ENCODE measurements at regions not wholly inside any gene's neighbourhood (a gene's known extent, or its start where the extent isn't known, plus 50 kb on each side); places are given as distances from the start of the nearest gene placed in this dataset.

- WGBS (ENCODE audit: low lambda C conversion rate), result 63% methylated on average over 2 of the region's 2 CpGs
- H3K9me3 ChIP-seq, result no peaks in the 10 kb centered on the region
- TF ChIP-seq PBX3 (IDR thresholded peaks at IDR 0.05), result no peak
- no peak overlapping the region for H3K27ac ChIP-seq (ENCODE audit: low read depth in 2 of 2, low read length in 1 of 2)
- H2AFZ ChIP-seq (ENCODE audit: low read depth), result no peak overlapping the region
- no peaks in the 10 kb centered on the region for H3K79me2 ChIP-seq (ENCODE audit: insufficient read depth)
- H3K9me2 ChIP-seq, result no peaks in the 10 kb centered on the region
- POLR2A ChIA-PET, result no interaction called here
- H3K27me3 ChIP-seq (ENCODE audit: insufficient read depth), result no peaks in the 10 kb centered on the region
- no peak for DNase-seq
- H3F3A ChIP-seq (replicated peaks; ENCODE audit: insufficient read depth), result no peaks in the 10 kb centered on the region
- H3K4me1 ChIP-seq (ENCODE audit: control insufficient read depth in 1 of 2, insufficient read depth in 2 of 2, low read depth in 1 of 2, low read length in 1 of 2), result no peaks in the 10 kb centered on the region
- H3K4me3 ChIP-seq (ENCODE audit: low read depth in 2 of 2, low read length in 1 of 2), result no peak overlapping the region
- no peak overlapping the region for H3K4me2 ChIP-seq
- no peaks in the 10 kb centered on the region for H3K36me3 ChIP-seq (replicated peaks in 1 of 2; ENCODE audit: control insufficient read depth in 1 of 2, insufficient read depth in 2 of 2, low read length in 1 of 2)
- CTCF ChIA-PET, result no interaction called here
- no peaks in the 10 kb centered on the region for H4K20me1 ChIP-seq (ENCODE audit: insufficient read depth)
- H3K9ac ChIP-seq, result no peak overlapping the region
Measured at GRCh38 chr14:48874711-48875110, 711.5 kb downstream of the RPS29 start.

- Histone ChIP-seq H3K4me1 (ENCODE audit: control insufficient read depth in 1 of 2, insufficient read depth in 2 of 2, low read depth in 1 of 2, low read length in 1 of 2) (no peaks in the 10 kb centered on the region), H3K9me2 (no peaks in the 10 kb centered on the region), H3K4me3 (ENCODE audit: low read depth in 2 of 2, low read length in 1 of 2) (no peak overlapping the region), H3K4me2 (no peak overlapping the region), H2AFZ (ENCODE audit: low read depth) (no peak overlapping the region), H3K27me3 (ENCODE audit: insufficient read depth) (no peaks in the 10 kb centered on the region), H3K36me3 (replicated peaks in 1 of 2; ENCODE audit: control insufficient read depth in 1 of 2, insufficient read depth in 2 of 2, low read length in 1 of 2) (no peaks in the 10 kb centered on the region), H3K9me3 (no peaks in the 10 kb centered on the region), H3K9ac (no peak overlapping the region), H3F3A (replicated peaks; ENCODE audit: insufficient read depth) (no peaks in the 10 kb centered on the region), H3K79me2 (ENCODE audit: insufficient read depth) (no peaks in the 10 kb centered on the region), H4K20me1 (ENCODE audit: insufficient read depth) (no peaks in the 10 kb centered on the region), H3K27ac (ENCODE audit: low read depth in 2 of 2, low read length in 1 of 2) (no peak overlapping the region)
- 32% methylated on average over 1 of the region's 2 CpGs for WGBS (ENCODE audit: low lambda C conversion rate)
- TF ChIP-seq TEAD4 (IDR thresholded peaks at IDR 0.05; ENCODE audit: borderline replicate concordance, insufficient read depth) (no peak), JUND (IDR thresholded peaks at IDR 0.05) (no peak), YY1 (IDR thresholded peaks at IDR 0.05; ENCODE audit: low read depth) (no peak), GATA2 (CRISPR knock-in tag; IDR thresholded peaks at IDR 0.05) (no peak), TCF12 (IDR thresholded peaks at IDR 0.05) (no peak), RXRA (IDR thresholded peaks at IDR 0.05; ENCODE audit: borderline replicate concordance, low read depth) (no peak), RAD21 (IDR thresholded peaks at IDR 0.05; ENCODE audit: low read length) (no peak), TAF1 (IDR thresholded peaks at IDR 0.05; ENCODE audit: borderline replicate concordance, low read depth, low read length) (no peak), RFX5 (IDR thresholded peaks at IDR 0.05; ENCODE audit: low read length) (no peak)
- CTCF ChIA-PET, result interaction anchor here (0.9 kb wide), 1 partner anchor 8 kb away, joined by 3 read pairs; no protein-coding TSS in a partner anchor
- POLR2A ChIA-PET, result no interaction called here
- no peak for DNase-seq
Measured at GRCh38 chr14:48857366-48857765, 728.8 kb downstream of the RPS29 start.

- WGBS (ENCODE audit: low lambda C conversion rate), result 39% methylated on average over 3 of the region's 5 CpGs
- Histone ChIP-seq H3K9me2 (no peaks in the 10 kb centered on the region), H3K4me1 (ENCODE audit: control insufficient read depth in 1 of 2, insufficient read depth in 2 of 2, low read depth in 1 of 2, low read length in 1 of 2) (no peaks in the 10 kb centered on the region), H3F3A (replicated peaks; ENCODE audit: insufficient read depth) (no peaks in the 10 kb centered on the region), H2AFZ (ENCODE audit: low read depth) (no peak overlapping the region), H3K79me2 (ENCODE audit: insufficient read depth) (no peaks in the 10 kb centered on the region), H3K4me2 (no peak overlapping the region), H4K20me1 (ENCODE audit: insufficient read depth) (no peaks in the 10 kb centered on the region), H3K27ac (ENCODE audit: low read depth in 2 of 2, low read length in 1 of 2) (no peak overlapping the region), H3K27me3 (ENCODE audit: insufficient read depth) (no peaks in the 10 kb centered on the region), H3K4me3 (ENCODE audit: low read depth in 2 of 2, low read length in 1 of 2) (no peak overlapping the region), H3K9ac (no peak overlapping the region), H3K36me3 (replicated peaks in 1 of 2; ENCODE audit: control insufficient read depth in 1 of 2, insufficient read depth in 2 of 2, low read length in 1 of 2) (no peaks in the 10 kb centered on the region), H3K9me3 (no peaks in the 10 kb centered on the region)
- ChIA-PET CTCF (no interaction called here), POLR2A (no interaction called here)
- no peak for DNase-seq
- TF ChIP-seq FOSL2 (IDR thresholded peaks at IDR 0.05; ENCODE audit: borderline replicate concordance, low read depth), result no peak
- TF ChIP-seq GATA2 (CRISPR knock-in tag; IDR thresholded peaks at IDR 0.05), result no peak
- TF ChIP-seq ELF1 (IDR thresholded peaks at IDR 0.05), result no peak
- TF ChIP-seq SMC3 (IDR thresholded peaks at IDR 0.05; ENCODE audit: low read depth, low read length), result no peak
- no peak for TF ChIP-seq RAD21 (IDR thresholded peaks at IDR 0.05; ENCODE audit: low read length)
- no peak for TF ChIP-seq RFX5 (IDR thresholded peaks at IDR 0.05; ENCODE audit: low read length)
- TF ChIP-seq YY1 (IDR thresholded peaks at IDR 0.05; ENCODE audit: low read depth), result no peak
- TF ChIP-seq RCOR1 (IDR thresholded peaks at IDR 0.05; ENCODE audit: low read length), result no peak
- no peak for TF ChIP-seq ZBTB33 (IDR thresholded peaks at IDR 0.05; ENCODE audit: borderline replicate concordance, low read depth)
- no peak for TF ChIP-seq GABPA (IDR thresholded peaks at IDR 0.05; ENCODE audit: low read depth)
- TF ChIP-seq EP300 (IDR thresholded peaks at IDR 0.05; ENCODE audit: borderline replicate concordance in 1 of 2, low read depth in 1 of 2, low read length in 1 of 2), result no peak
- TF ChIP-seq USF2 (IDR thresholded peaks at IDR 0.05; ENCODE audit: borderline replicate concordance, low read depth, low read length), result no peak
- TF ChIP-seq SIN3A (IDR thresholded peaks at IDR 0.05; ENCODE audit: borderline replicate concordance, low read depth, low read length), result no peak
- TF ChIP-seq USF1 (IDR thresholded peaks at IDR 0.05; ENCODE audit: borderline replicate concordance, low read depth), result no peak
- no peak for TF ChIP-seq NRF1 (IDR thresholded peaks at IDR 0.05; ENCODE audit: low read depth, low read length)
Measured at GRCh38 chr14:48853159-48853558, 733.0 kb downstream of the RPS29 start.

All from SK-N-SH (cell line).